H1 (cell line): ENCODE measurements at regions not wholly inside any gene's neighbourhood (a gene's known extent, or its start where the extent isn't known, plus 50 kb on each side); places are given as distances from the start of the nearest gene placed in this dataset.

Source experiments
- CEBPB ChIP-seq: IDR thresholded peaks from 2 replicates; pipeline ENCODE4 v1.6.1; 2012; ENCODE audit warnings: low read depth, low read length
- CTCF ChIP-seq, 3 experiments: IDR thresholded peaks; 1 replicate in 2 of 3; 2 replicates in 1 of 3; pipeline versions ENCODE4 v1.5.1 to v1.6.1; 2011; ENCODE audit warnings: low read length in 3 of 3, mild to moderate bottlenecking in 3 of 3, inconsistent platforms in 2 of 3, low read depth in 1 of 3, moderate library complexity in 1 of 3; ENCODE audit not compliant: insufficient read depth in 1 of 3; ENCODE audit errors: control extremely low read depth in 1 of 3
- SUZ12 ChIP-seq: fragments of 200-600 bp; sonication (generic); IDR thresholded peaks from 2 replicates; pipeline ENCODE4 v1.6.1; 2012; ENCODE audit warnings: mild to moderate bottlenecking, inconsistent platforms, low read length, moderate library complexity, mixed read lengths

DNA sequence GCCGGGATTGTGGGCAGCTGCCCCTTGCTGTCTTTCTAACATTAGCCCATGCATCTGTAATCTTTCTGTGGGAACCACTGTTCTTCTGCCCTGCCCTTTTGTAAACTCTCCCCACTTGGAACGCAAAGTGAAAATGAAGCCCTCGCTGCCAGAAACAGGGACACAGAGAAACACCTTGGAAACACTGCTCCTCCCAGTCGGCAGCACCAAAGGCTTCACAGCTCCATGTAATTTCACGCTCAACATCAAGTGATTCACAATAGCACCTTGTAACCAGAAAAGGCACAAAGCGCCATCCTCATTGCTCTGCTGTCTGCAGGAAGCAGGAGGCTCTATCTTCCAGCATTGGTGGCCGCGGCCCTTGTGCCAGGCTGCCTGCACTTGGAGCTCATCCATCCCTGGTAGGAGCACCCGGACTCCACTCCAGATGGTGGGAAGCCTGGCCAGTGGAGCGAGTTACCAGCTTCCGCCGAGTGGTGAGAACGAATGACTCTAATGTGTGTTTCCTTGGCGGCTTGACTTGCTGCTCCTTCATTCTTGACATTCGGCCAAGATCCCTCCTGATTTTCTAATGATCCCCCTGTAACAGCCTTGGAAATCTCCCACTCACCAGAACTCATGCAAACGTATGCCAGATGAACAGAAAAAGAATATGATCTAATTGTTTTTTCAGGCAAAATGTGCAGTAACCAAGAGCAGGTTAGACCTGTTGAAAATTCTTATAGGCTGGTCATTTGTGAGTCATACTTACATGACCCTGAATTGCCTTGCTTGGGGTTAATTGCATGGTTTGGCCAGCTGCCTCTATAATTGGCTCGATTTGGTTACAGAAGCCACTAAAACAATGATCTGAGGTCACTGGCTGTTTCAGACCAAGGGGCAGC, 169.1 kb upstream of the CDYL start:
- no peak for TF ChIP-seq CEBPB
- no peak for TF ChIP-seq CTCF (IDR thresholded peaks at IDR 0.05; ENCODE audit: control extremely low read depth in 1 of 3, insufficient read depth in 1 of 3, low read depth in 1 of 3, low read length in 3 of 3)
- no peak for TF ChIP-seq SUZ12
